EH (cell line): ENCODE measurements at regions not wholly inside any gene's neighbourhood (a gene's known extent, or its start where the extent isn't known, plus 50 kb on each side); places are given as distances from the start of the nearest gene placed in this dataset.
A peak's percentile ranks its signal among the peaks of the same experiment; 100 is the strongest.

Experiments
- DNase-seq: peaks from one replicate; pipeline ENCODE4 v3.0.0-alpha.2; 2015; ENCODE audit warnings: low read depth

DNA sequence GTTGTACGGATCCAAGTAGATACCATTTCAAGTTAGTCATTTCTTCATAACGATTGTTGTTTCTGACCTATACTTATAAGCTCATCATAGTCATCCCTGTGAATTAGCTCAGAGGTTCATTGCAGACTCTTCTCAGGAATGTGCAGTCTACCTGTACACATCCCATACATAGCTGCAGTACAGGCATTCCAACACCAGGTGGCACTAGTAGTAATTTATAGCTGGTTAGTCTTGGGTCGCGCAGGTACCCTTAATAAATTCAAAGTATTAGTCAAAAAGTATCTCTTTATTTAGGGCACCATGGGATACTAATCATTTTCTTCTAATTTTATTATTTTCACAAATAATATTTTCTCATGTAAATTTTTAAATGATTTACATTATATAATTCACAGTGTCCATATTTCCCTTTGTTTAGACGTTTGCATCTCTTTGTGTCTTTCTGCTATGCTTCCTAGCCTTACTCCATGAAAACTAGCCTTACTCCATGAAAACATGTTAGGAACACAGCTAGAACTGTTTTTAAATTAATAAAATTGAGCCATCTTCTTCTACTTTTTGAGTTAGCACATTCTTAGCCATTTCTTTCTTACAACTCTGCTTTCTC lies 128.6 kb upstream of the FAM83B start:
- peak; percentile 47 for DNase-seq

DNA sequence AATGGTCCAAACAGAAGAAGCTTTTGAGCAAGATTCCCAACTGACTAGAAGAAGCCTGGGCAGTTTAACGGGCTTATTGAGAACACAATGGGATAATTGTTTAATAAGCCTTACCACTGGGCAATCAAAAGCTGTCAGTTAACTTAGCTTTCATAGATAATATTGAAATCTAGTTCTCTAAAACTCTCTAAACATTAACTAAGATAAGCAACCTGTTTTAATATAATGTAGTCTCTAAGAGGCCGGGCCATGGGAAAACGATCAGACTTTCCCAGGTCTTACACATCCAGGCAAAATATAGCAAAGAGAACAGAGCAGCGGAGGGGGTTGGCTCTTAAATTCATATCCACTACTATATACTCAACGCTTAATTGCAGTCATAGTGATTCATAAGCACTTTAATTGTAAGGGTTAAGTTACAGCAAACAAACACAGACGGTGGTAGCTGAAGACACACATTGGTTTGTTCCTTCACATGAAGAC lies 128.0 kb upstream of the FAM83B start:
- DNase-seq: no peak

DNA sequence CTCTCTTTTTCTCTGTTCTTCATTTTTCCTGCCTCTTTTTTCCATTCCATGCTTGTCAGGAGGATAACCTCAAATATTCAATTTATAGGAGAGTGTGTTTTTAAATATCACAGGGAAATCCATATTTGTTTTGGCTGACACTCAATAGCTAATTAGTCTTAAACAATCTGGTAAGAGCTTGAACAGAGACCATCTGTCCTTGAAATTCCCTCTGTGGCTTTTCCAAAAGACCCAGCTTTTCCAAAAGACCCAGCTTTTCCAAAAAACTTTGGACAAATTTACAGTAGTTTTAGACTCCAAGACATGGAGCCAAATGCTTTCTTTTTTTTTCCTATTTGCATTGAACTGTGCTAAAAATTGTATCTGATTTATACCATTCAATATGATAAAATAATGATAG lies 127.4 kb upstream of the FAM83B start:
- no peak for DNase-seq

DNA sequence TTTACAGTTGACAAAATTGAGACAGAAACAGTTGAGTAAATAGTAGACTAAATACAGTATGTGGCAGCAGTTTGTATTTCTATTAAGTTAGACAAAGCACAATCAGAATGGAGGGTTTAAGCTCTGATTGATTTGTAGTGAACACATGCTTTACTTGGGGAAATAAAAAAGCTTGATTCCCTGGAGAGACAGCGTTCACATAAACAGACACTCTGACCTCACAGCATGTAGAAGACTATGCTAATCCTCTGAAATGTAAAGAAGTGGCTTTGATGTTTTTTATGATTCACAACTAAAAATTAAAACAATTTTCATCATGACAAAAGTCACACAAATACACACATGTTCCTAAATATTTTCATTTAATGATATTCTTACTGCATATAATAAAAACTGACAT lies 126.9 kb upstream of the FAM83B start:
- no peak for DNase-seq

DNA sequence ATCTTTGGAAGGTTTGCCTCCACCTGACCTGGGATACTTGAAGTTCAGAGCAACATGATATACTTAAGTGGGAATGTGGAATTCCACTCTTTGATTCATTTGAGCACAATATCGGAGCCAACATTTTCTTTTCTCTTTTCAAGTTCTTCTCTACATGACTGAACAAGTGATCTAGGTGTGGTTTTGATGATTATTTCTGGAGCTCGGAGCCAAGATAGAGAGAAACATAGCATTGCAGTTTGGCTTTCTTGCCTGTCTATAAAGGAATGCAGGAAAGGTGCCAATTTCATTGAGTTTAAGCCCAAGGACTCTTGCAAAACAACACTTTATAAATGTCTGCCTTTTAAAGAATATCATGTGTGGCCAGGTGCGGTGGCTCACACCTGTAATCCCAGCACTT lies 124.2 kb upstream of the FAM83B start:
- DNase-seq: no peak

DNA sequence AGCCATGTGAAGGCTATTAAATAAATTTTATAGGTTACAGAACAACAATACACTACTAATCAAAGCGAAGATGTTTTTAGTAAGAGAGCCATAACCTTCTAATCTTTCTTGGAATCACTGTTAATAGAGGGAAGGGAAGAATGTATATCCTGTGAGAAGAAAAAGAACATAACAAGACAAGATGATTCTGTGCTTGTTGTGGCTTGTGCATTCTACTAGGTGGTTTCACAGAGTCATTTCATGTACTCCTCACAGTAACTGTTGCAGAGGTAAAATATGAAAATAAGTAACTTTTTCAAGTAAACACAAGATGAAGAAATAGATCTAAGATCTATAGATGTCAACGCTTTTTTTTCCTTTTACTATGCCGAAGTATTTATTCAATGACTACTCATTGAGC lies 116.9 kb upstream of the FAM83B start:
- no peak for DNase-seq

DNA sequence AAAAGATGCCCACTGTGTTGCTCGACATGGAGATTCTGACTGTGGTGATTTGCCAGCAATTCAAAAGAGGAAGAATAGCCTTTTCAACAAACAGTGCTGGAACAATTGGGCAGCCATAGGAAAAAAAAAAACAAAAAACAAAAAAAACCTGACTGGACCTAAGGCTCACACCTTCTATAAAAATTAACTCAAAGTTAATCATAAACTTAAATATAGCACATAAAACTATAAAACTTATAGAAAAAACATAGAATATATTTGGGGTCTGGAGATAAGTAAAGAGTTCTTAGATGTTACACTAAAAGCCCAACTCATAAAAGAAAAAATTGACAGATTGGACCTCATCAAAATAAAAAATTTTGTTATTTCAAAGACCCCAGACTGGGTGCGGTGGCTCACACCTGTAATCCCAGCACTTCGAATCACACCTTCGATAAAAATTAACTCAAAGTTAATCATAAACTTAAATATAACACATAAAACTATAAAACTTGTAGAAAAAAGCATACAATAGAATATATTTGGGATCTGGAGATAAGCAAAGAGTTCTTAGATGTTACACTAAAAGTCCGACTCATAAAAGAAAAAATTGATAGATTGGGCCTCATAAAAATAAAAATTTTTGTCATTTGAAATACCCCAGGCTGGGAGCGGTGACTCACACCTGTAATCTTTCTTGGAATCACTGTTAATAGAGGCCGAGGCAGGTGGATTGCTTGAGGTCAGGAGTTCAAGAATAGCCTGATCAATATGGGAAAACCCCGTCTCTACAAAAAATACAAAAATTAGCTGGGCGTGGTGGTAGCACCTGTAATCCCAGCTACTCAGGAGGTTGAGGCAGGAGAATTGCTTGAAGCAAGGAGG lies 115.6 kb upstream of the FAM83B start:
- DNase-seq: no peak

DNA sequence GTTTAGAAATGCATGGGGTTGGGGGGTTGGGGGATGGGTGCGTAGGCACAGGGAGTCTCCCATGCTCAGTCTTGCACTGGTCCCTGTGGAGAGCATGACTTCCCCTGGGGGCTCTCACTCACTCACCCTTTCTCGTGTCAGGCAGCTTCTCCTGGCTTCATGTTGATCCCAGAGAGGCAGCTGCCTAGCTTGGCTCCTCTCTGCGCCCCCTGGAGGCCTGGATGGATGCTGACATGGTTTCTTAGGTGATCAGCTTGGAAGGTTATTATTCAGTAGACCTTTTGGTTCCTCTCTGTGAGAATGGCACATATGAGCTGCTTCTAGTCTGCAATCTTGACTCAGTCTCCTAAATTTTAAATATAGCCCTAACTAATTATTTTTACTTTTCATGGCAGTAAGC lies 109.3 kb upstream of the FAM83B start:
- peak; percentile 32 for DNase-seq

DNA sequence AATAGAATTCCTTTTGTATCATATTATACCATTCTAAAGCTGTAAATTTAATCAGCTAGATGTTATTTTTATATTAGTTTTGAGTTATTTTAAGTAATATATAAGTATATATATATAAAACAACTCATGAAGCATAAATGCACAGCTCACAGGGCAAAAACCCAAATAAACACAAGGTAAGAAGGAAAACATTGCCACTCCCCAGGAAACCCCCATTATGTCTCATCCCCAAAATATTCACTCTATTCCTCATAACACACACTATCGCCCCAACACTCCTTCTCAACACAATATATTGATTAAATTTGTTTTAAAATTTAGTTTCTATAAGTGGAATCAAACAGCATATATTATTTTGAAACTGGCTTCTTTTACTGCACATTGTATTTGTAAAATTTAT lies 98.6 kb upstream of the FAM83B start:
- no peak for DNase-seq

DNA sequence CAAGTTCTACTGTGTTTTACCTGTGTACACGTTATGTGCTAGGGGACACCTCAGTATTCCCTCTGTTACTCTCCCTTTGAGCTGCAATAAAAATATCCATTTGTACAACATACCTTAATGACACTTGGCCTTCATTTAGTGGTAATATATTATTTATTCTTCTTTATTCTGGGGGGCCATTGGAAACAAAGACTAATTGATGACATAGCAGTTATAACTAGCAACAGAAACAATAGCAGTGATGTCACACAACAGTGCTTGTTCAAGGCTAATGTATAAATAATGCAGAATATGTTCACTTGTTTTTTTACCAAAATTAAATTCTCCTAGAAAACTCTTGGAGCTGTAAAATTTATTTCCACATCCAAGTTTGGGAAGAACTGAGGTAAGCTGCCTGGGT lies 92.2 kb upstream of the FAM83B start:
- DNase-seq: no peak

DNA sequence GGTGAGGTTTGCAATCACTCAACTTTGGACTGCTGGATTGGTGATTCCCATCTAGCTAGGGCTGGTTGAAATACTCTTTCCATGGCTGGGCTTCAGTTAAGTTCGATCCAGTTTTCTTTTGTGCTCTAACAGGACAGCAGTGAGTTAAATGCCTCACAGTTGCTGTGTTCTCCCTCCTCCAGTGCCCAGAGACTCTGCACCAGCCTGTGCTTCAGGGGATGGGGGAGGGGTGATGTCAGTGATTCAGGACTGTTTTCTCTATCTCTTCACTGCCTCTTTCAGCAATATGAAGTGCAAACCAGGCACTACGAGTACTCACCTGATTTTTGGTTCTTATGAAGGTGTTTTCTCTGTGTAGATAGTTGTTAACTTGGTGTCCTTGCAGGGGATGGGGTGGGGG lies 88.2 kb upstream of the FAM83B start:
- DNase-seq: peak; percentile 3

DNA sequence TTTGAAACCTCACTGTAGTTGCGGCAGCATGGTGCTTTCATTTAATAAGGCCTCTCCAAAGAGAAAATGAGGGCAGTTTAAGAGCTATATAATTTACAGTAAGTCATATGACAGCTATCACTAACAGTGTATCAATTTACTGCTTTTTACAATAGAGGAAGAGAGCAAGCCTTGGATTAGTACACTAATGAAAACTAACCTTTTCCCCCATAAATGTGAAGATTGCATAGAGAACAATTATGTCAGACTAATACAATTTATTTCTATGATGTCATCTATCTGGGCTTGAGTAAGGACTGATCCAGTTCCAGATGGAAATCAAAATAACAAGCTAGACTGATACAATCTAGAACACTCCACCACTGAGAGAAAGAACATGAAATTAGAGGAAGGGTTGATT lies 78.1 kb upstream of the FAM83B start:
- no peak for DNase-seq

DNA sequence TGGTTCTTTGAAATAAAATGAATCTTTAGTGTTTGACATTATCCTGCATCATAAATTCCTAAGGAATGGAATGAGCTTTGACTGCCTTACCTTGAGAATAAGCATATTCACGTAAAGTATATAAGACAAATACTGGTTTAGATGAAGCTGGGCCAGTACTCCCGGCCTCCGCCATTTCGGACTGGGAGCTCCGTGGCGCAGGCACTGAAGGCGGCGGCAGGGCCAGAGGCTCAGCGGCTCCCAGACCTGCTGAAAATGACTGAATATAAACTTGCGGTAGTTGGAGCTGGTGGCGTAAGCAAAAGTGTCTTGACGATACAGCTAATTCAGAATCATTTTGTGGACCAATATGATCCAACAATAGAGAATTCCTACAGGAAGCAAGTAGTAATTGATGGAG lies 76.2 kb upstream of the FAM83B start:
- DNase-seq: no peak

DNA sequence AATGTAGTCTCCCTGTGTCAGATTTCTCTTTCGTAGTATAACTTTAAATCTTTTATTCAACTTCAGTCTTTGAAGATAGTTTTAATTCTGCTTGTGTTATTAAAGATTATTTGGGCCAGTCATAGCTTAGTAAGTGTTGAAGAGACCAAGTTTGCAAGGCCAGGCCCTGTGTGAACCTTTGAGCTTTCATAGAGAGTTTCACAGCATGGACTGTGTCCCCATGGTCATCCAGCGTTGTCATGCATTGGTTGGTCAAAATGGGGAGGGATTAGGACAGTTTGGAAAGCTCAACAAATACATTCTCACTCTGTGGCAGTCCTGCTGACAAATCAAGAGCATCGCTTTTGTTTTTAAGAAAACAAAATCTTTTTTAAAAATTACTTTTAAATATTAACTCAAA lies 74.6 kb upstream of the FAM83B start:
- no peak for DNase-seq

DNA sequence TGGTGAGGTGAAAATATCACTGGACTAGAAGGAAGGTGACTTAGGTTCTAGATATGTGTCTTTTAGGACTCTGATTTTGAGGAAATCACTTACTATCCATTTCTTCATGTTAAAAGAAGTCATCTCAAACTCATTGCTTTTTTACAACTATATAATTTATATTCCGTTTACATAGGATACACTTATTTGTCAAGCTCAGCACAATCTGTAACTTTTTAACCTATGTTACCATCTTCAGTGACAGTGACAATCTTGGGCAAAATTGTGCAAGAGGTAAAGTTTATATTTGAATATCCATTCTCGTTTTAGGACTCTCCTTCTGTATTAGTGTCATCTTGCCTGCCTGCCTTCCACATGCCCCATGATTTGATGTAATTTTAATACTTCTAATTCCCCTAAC lies 74.0 kb upstream of the FAM83B start:
- no peak for DNase-seq

DNA sequence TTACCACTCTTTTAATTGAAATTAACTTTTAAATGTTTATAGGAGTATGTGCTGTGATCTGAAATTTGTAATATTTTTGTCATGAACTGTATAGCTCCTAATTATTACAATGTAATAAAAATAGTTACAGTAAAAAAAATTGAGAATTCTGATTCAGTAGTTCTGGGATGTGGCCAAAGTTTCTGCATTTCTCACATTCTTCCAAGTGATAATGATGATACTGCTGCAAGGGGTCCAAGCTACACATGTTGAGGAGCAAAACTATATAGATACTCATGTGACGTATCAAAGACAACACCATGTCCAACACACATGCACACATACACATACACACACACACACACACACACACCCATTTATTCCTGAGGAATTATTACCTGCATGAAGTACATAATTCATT lies 71.0 kb upstream of the FAM83B start:
- peak; percentile 11 for DNase-seq

DNA sequence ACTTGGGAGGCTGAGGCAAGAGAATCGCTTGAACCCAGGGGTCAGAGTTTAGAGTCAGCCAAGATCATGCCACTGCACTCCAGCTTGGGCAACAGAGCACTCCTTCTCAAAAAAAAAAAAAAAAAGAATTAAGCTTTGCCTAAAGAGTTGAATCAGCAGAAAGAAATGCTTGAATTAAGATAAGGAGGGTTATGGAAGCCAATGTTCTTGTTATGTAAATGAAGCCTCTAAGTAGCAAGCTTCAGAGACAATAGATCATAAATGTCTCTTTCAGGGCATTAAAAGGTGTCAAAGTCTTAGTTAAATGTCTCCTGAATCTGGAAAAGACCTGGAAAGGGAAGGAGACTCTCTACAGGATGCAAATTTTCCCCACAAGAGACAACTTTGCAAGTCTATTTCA lies 69.7 kb upstream of the FAM83B start:
- no peak for DNase-seq

DNA sequence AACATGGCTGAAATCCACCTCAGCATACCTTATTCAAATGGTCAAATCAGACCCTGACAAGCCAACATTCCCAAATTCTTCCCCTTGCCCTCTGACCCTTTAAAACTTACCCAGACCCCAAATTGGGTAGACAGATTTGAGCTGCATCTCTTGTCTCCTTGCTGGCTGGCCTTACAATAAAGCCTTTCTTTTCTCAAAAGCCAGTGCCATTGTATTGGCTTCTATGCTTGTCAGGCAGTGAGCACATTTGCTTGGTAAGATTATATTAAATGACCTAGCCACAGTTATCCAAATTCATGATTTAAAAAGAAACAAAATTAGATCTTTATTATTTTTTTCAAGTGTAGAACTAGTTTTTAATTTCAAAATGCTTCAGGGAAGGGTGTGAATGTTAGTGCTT lies 67.8 kb upstream of the FAM83B start:
- DNase-seq: no peak

DNA sequence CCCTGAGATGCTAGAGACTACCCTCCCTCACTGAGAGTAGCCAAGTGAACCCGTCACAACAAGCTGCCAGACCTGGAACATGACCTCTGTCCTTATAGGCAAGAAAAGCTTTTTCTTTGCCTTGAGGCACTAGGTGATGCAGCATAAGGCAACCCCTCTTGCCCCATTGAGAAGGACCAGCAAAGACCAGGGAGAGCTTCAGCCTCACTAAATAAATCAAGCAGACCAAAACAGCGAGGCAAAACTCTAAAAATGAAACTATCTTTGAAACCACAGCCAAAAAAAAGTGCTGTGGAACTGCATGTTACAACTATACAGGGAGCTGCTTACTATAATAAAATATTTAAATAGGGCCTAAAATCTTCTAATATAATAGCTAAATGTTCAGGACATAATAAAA lies 62.6 kb upstream of the FAM83B start:
- DNase-seq: no peak

DNA sequence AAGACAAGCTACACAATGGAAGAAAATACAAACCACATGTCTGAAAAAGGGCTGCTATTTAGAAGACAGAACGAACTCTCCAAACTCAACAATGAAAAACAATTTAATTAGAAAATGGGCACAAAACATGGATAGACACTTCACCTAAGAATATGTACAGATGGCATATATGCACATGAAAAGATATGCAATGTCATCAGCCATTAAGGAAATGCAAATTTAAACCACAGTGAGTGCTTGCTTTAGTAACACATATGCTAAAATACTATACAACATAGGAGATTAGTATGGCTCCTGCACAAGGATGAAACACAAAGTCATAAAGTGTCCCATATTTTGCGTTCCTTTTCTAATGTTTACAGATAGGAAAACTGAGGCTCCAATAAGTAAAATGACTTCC lies 60.4 kb upstream of the FAM83B start:
- DNase-seq: no peak

DNA sequence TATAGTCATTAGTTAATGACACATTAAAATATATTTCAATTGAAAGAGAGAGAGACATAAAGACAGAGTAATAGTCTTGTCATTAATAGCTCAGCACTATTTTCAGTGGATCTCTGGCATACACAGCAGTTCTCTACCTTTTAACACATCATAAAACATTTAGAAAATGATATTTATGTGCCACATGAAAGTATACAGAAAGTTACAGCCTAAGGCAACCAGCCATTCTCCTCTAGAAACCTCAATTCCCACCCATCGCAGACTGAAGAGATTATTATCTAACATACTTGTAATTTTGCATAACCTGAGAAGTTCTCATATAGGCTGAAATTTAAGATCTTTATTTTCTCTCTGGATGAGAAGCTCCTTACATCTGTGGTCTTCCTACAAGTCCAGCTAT lies 58.7 kb upstream of the FAM83B start:
- no peak for DNase-seq
